WERI-Rb-1 (cell line): ENCODE measurements at regions not wholly inside any gene's neighbourhood (a gene's known extent, or its start where the extent isn't known, plus 50 kb on each side); places are given as distances from the start of the nearest gene placed in this dataset.

Source experiments
- DNase-seq: peaks from one replicate; pipeline ENCODE4 v3.0.0-alpha.2; 2020
- H3K27ac ChIP-seq: fragments of 250-450 bp; sonication (Bioruptor Pico); 2 replicates; pipeline ENCODE4 v1.5.1; 2020; ENCODE audit warnings: mild to moderate bottlenecking, moderate library complexity
- H3K27me3 ChIP-seq: fragments of 250-450 bp; sonication (Bioruptor Pico); 2 replicates; pipeline ENCODE4 v1.5.1; 2021; ENCODE audit warnings: mild to moderate bottlenecking, low read depth, moderate library complexity; ENCODE audit not compliant: insufficient read depth, severe bottlenecking
- H3K36me3 ChIP-seq: fragments of 250-450 bp; sonication (Bioruptor Pico); 2 replicates; pipeline ENCODE4 v1.5.1; 2020; ENCODE audit warnings: mild to moderate bottlenecking, moderate library complexity
- H3K4me3 ChIP-seq: 2 replicates; pipeline ENCODE4 v1.5.1; 2011; ENCODE audit warnings: low read depth, mild to moderate bottlenecking, control low read depth, low read length
- H3K9me3 ChIP-seq: fragments of 250-450 bp; sonication (Bioruptor Pico); 2 replicates; pipeline ENCODE4 v1.5.1; 2021; ENCODE audit warnings: mild to moderate bottlenecking, moderate library complexity; ENCODE audit not compliant: severe bottlenecking
- CTCF ChIP-seq: IDR thresholded peaks from 2 replicates; pipeline ENCODE4 v1.5.1; 2011; ENCODE audit warnings: low read depth, mild to moderate bottlenecking, control low read depth, inconsistent platforms, low read length

- no peaks in the 10 kb centered on the region for H3K9me3 ChIP-seq
- no peak for TF ChIP-seq CTCF
- H3K27me3 ChIP-seq = no peaks in the 10 kb centered on the region
- H3K27ac ChIP-seq = no peak overlapping the region
- no peak for DNase-seq
- no peaks in the 10 kb centered on the region for H3K36me3 ChIP-seq
- no peak overlapping the region for H3K4me3 ChIP-seq
Observed at GRCh38 chr13:26926371-26926770, 165.8 kb upstream of the GPR12 start.

GRCh38 chr13:26923824-26924605, 163.4 kb upstream of the GPR12 start:
- no peak for DNase-seq
- no peaks in the 10 kb centered on the region for H3K36me3 ChIP-seq
- TF ChIP-seq CTCF = no peak
- peaks cover 4% of the 10 kb centered on the region for H3K9me3 ChIP-seq
- no peaks in the 10 kb centered on the region for H3K27me3 ChIP-seq
- no peak overlapping the region for H3K27ac ChIP-seq
- H3K4me3 ChIP-seq = no peak overlapping the region

GRCh38 chr13:26921918-26922317, 161.3 kb upstream of the GPR12 start:
- no peak for DNase-seq
- no peaks in the 10 kb centered on the region for H3K36me3 ChIP-seq
- H3K27ac ChIP-seq = no peak overlapping the region
- no peaks in the 10 kb centered on the region for H3K27me3 ChIP-seq
- H3K4me3 ChIP-seq = no peak overlapping the region
- no peak for TF ChIP-seq CTCF
- peaks cover 5% of the 10 kb centered on the region for H3K9me3 ChIP-seq

- DNase-seq = no peak
- Histone ChIP-seq H3K27ac (no peak overlapping the region), H3K9me3 (peaks cover 5% of the 10 kb centered on the region), H3K27me3 (no peaks in the 10 kb centered on the region), H3K36me3 (no peaks in the 10 kb centered on the region), H3K4me3 (no peak overlapping the region)
- TF ChIP-seq CTCF = no peak
Observed at GRCh38 chr13:26920614-26921355, 160.2 kb upstream of the GPR12 start.

GRCh38 chr13:26919732-26920131, 159.1 kb upstream of the GPR12 start:
- H3K9me3 ChIP-seq = peaks cover 9% of the 10 kb centered on the region
- no peak for DNase-seq
- no peaks in the 10 kb centered on the region for H3K36me3 ChIP-seq
- no peak overlapping the region for H3K4me3 ChIP-seq
- H3K27me3 ChIP-seq = no peaks in the 10 kb centered on the region
- no peak for TF ChIP-seq CTCF
- no peak overlapping the region for H3K27ac ChIP-seq
